C4-2B (cell line): ENCODE measurements at regions not wholly inside any gene's neighbourhood (a gene's known extent, or its start where the extent isn't known, plus 50 kb on each side); places are given as distances from the start of the nearest gene placed in this dataset.

Source experiments
- H3K27ac ChIP-seq: fragments of 450-650 bp; 2 replicates; pipeline ENCODE4 v1.5.1; 2017
- ZFX ChIP-seq: fragments of 450-650 bp; IDR thresholded peaks from 2 replicates; pipeline ENCODE4 v1.6.1; 2017
- TF ChIP-seq, protein P1 (sequence below): fragments of 450-650 bp; conservative IDR thresholded peaks from 2 replicates; pipeline ENCODE4 v1.5.1; 2017; ENCODE audit warnings: mild to moderate bottlenecking

DNA sequence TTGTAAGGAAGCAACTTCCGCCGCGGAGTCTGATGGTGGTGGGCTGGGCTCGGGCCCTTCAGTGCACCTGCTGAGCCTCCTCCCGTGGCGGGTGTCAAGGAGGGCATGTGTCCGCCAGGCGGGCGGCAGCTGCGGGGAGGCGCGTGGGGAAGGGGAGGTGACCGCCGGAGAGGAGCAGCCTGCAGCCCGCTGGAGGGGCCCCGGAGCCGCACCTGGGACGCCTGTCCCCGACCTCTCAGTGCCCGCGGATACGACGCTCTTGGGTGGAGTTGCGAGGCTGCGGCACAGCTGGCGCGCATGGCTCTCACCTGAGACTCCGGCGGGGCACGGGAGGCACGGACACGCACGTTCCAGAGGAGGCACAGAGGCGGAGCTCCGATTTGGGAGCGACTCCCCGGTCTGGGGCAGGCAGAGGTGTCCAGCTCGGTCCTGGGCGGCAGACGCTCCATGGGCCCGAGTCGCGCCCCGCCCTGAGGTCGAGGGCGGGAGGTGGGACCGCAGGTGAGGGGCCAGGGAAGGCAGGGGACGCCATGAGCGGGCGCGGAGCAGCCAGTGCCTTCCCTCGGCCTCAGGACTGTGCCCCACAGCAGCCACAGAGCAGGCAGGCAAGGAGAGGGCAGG is 50.2 kb upstream of the PRR20G start:
- H3K27ac ChIP-seq: no peak overlapping the region
- TF ChIP-seq ZFX: no peak
- TF ChIP-seq, protein P1, sequence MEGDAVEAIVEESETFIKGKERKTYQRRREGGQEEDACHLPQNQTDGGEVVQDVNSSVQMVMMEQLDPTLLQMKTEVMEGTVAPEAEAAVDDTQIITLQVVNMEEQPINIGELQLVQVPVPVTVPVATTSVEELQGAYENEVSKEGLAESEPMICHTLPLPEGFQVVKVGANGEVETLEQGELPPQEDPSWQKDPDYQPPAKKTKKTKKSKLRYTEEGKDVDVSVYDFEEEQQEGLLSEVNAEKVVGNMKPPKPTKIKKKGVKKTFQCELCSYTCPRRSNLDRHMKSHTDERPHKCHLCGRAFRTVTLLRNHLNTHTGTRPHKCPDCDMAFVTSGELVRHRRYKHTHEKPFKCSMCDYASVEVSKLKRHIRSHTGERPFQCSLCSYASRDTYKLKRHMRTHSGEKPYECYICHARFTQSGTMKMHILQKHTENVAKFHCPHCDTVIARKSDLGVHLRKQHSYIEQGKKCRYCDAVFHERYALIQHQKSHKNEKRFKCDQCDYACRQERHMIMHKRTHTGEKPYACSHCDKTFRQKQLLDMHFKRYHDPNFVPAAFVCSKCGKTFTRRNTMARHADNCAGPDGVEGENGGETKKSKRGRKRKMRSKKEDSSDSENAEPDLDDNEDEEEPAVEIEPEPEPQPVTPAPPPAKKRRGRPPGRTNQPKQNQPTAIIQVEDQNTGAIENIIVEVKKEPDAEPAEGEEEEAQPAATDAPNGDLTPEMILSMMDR: no peak
